NCI-H1417 (cell line): ENCODE measurements at regions not wholly inside any gene's neighbourhood (a gene's known extent, or its start where the extent isn't known, plus 50 kb on each side); places are given as distances from the start of the nearest gene placed in this dataset.

ENCODE experiments used
- DNase-seq, 3 experiments: peaks; one replicate each; lab custom pipeline; 2025; lab: John Stamatoyannopoulos, UW

- DNase-seq = no peak
These were observed 1381.4 kb downstream of the TBC1D22A start for GRCh38 chr22:48143856-48144255.

GRCh38 chr22:48142388-48142787 lies 1379.9 kb downstream of the TBC1D22A start:
- no peak for DNase-seq

- DNase-seq = no peak
These were observed 1378.9 kb downstream of the TBC1D22A start for GRCh38 chr22:48141301-48141700.

GRCh38 chr22:48140261-48140813 lies 1377.9 kb downstream of the TBC1D22A start:
- DNase-seq = no peak

GRCh38 chr22:48139776-48140175 lies 1377.3 kb downstream of the TBC1D22A start:
- DNase-seq = no peak

- no peak for DNase-seq
These were observed 1376.4 kb downstream of the TBC1D22A start for GRCh38 chr22:48138855-48139254.

GRCh38 chr22:48138427-48138826 lies 1376.0 kb downstream of the TBC1D22A start:
- no peak for DNase-seq

GRCh38 chr22:48137640-48138039 lies 1375.2 kb downstream of the TBC1D22A start:
- no peak for DNase-seq

- peak; percentile 4 to 66 (median 51) for DNase-seq
These were observed 1373.1 kb downstream of the TBC1D22A start for GRCh38 chr22:48135592-48135991.

- DNase-seq = no peak
These were observed 1363.0 kb downstream of the TBC1D22A start for GRCh38 chr22:48125416-48125815.

GRCh38 chr22:48121984-48122383 lies 1359.5 kb downstream of the TBC1D22A start:
- no peak for DNase-seq

- DNase-seq = no peak
These were observed 1356.2 kb downstream of the TBC1D22A start for GRCh38 chr22:48118654-48119053.

GRCh38 chr22:48116871-48117270 lies 1354.4 kb downstream of the TBC1D22A start:
- DNase-seq = no peak

GRCh38 chr22:48112687-48113521 lies 1350.5 kb downstream of the TBC1D22A start:
- DNase-seq = no peak

GRCh38 chr22:48106715-48107259 lies 1344.3 kb downstream of the TBC1D22A start:
- no peak for DNase-seq

GRCh38 chr22:48106215-48106614 lies 1343.8 kb downstream of the TBC1D22A start:
- DNase-seq = no peak

GRCh38 chr22:48105259-48105658 lies 1342.8 kb downstream of the TBC1D22A start:
- no peak for DNase-seq

- no peak for DNase-seq
These were observed 1342.3 kb downstream of the TBC1D22A start for GRCh38 chr22:48104766-48105165.

GRCh38 chr22:48104102-48104738 lies 1341.8 kb downstream of the TBC1D22A start:
- DNase-seq = no peak

- no peak for DNase-seq
These were observed 1340.9 kb downstream of the TBC1D22A start for GRCh38 chr22:48103126-48103875.

- no peak for DNase-seq
These were observed 1340.1 kb downstream of the TBC1D22A start for GRCh38 chr22:48102581-48102980.

- no peak for DNase-seq
These were observed 1339.3 kb downstream of the TBC1D22A start for GRCh38 chr22:48101704-48102103.
